Omental fat pad (tissue), 3 donors: ENCODE measurements at regions not wholly inside any gene's neighbourhood (a gene's known extent, or its start where the extent isn't known, plus 50 kb on each side); places are given as distances from the start of the nearest gene placed in this dataset.

Source experiments
- ATAC-seq: fragments of 150-250 bp; one replicate; pipeline ENCODE4 v1.9.1; 2016; ENCODE audit warnings: mild to moderate bottlenecking, moderate library complexity; ENCODE audit not compliant: low FRiP score
- DNase-seq: peaks from one replicate; pipeline ENCODE4 v3.0.0-alpha.2; 2019; ENCODE audit warnings: low spot score
- TF ChIP-seq, protein P1 (sequence below), 3 donors: fragments of 450-650 bp; IDR thresholded peaks; one replicate each; pipeline ENCODE4 v1.5.1; 2016 to 2017; ENCODE audit warnings: antibody characterized with exemption in 3 of 3, mild to moderate bottlenecking in 3 of 3, moderate library complexity in 2 of 3

- TF ChIP-seq, protein P1, sequence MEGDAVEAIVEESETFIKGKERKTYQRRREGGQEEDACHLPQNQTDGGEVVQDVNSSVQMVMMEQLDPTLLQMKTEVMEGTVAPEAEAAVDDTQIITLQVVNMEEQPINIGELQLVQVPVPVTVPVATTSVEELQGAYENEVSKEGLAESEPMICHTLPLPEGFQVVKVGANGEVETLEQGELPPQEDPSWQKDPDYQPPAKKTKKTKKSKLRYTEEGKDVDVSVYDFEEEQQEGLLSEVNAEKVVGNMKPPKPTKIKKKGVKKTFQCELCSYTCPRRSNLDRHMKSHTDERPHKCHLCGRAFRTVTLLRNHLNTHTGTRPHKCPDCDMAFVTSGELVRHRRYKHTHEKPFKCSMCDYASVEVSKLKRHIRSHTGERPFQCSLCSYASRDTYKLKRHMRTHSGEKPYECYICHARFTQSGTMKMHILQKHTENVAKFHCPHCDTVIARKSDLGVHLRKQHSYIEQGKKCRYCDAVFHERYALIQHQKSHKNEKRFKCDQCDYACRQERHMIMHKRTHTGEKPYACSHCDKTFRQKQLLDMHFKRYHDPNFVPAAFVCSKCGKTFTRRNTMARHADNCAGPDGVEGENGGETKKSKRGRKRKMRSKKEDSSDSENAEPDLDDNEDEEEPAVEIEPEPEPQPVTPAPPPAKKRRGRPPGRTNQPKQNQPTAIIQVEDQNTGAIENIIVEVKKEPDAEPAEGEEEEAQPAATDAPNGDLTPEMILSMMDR (IDR thresholded peaks at IDR 0.05): no peak
- DNase-seq (no peak), ATAC-seq (no peak)
Observed at GRCh38 chr20:51159303-51159702, 136.4 kb upstream of the KCNG1 start.

GRCh38 chr20:51158226-51158625, 135.3 kb upstream of the KCNG1 start:
- no peak for DNase-seq
- TF ChIP-seq, protein P1 (IDR thresholded peaks at IDR 0.05): no peak
- ATAC-seq: no peak

DNA sequence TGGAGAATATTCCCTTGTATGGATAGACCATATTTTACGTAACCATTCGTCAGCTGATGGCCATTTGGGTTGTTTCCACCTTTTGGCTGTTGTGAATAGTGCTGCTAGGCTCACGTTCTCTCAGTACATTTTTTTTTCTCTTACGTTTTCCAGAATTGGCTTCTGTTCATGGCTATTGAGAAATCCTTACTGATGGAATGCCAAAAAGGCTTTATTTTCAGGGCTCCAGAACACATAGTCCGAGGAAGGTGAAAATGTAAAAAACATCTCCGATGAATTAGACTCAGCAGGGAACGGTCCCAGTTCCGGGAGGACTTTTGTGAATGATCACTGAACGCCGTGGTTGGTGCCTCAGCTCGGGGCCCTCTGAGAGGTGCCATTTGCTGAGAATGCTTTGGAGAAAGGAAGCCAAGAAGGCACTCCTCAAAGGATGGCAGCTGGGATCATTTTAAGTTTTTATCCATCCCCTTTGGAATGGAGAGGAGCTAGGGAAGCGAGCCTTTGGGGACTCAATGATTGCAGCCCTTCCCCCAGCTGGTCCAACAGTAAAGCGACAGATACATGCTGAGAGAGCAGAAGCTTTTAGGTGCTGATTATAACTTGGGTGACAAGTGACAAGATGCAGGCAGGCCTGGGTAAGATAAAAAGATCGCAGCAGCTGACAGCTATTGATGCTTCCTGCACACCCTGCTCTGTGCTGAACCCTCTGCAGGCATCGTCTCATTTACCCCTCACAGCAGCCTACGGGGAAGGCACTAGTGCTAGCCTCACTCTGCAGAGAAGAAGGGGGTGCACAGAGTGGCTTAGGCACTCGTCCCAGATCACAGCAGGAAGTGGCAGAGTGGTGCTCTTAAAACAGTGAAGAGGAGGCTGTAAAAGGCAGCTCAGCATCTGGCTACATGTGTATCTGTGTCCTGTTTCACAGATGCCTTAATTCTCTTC, 133.4 kb upstream of the KCNG1 start:
- TF ChIP-seq, protein P1 (IDR thresholded peaks at IDR 0.05): no peak
- ATAC-seq: peak; percentile 83
- no peak for DNase-seq

- TF ChIP-seq, protein P1 (IDR thresholded peaks at IDR 0.05): no peak
Observed at GRCh38 chr20:51154708-51155690, 132.1 kb upstream of the KCNG1 start.

GRCh38 chr20:51153867-51154707, 131.2 kb upstream of the KCNG1 start:
- DNase-seq (no peak), ATAC-seq (no peak)
- TF ChIP-seq, protein P1 (IDR thresholded peaks at IDR 0.05): no peak

More at GRCh38 chr20:51154708-51155690, 132.1 kb upstream of the KCNG1 start:
- ATAC-seq: no peak
- no peak for DNase-seq

DNA sequence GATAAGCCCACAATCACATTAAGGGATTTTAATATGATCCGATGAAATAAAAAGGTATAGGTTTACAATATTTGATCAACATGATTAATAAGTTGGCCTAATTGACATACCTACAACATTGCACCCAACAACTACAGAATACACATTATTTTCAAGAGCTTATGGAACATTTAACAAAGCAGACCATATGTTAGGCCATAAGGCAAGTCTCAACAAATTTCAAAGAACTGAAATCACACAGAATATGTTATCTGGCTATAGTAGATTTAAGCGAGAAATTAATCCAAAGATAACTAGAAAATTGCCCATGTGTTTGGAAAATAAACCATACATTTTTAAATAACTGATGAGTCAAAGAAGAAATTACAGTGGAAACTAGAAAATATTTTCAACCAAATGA, 126.0 kb upstream of the KCNG1 start:
- TF ChIP-seq, protein P1 (IDR thresholded peaks at IDR 0.05): no peak
- DNase-seq (no peak), ATAC-seq (no peak)
